ENCODE measurements at regions not wholly inside any gene's neighbourhood (a gene's known extent, or its start where the extent isn't known, plus 50 kb on each side); places are given as distances from the start of the nearest gene placed in this dataset.

GRCh38 chr6:144467172-144467762 lies 182.1 kb downstream of the UTRN start:
- no peak for TF ChIP-seq SP1 (IDR thresholded peaks at IDR 0.05)
- TF ChIP-seq HDGF (IDR thresholded peaks at IDR 0.05; ENCODE audit: borderline replicate concordance): no peak
- no peak for TF ChIP-seq FOXK2 (IDR thresholded peaks at IDR 0.05)
